ENCODE measurements at regions not wholly inside any gene's neighbourhood (a gene's known extent, or its start where the extent isn't known, plus 50 kb on each side); places are given as distances from the start of the nearest gene placed in this dataset.

- FAIRE-seq = no peak
These were observed 183.8 kb downstream of the LMO4 start for GRCh38 chr1:87512431-87512830.

GRCh38 chr1:87513255-87513654 lies 184.6 kb downstream of the LMO4 start:
- no peak for FAIRE-seq

- FAIRE-seq = no peak
These were observed 185.4 kb downstream of the LMO4 start for GRCh38 chr1:87513966-87514660.

- FAIRE-seq = no peak
These were observed 187.1 kb downstream of the LMO4 start for GRCh38 chr1:87515781-87516180.

- FAIRE-seq = no peak
These were observed 190.1 kb downstream of the LMO4 start for GRCh38 chr1:87518794-87519193.

GRCh38 chr1:87521452-87521851 lies 192.8 kb downstream of the LMO4 start:
- no peak for FAIRE-seq

GRCh38 chr1:87523466-87523865 lies 194.8 kb downstream of the LMO4 start:
- FAIRE-seq = no peak

- no peak for FAIRE-seq
These were observed 195.5 kb downstream of the LMO4 start for GRCh38 chr1:87524021-87524754.

- FAIRE-seq = no peak
These were observed 200.3 kb downstream of the LMO4 start for GRCh38 chr1:87528754-87529517.

- FAIRE-seq = no peak
These were observed 201.5 kb downstream of the LMO4 start for GRCh38 chr1:87530042-87530807.

- FAIRE-seq = no peak
These were observed 206.9 kb downstream of the LMO4 start for GRCh38 chr1:87535551-87535950.

GRCh38 chr1:87539147-87539546 lies 210.5 kb downstream of the LMO4 start:
- FAIRE-seq = no peak

GRCh38 chr1:87542697-87543096 lies 214.0 kb downstream of the LMO4 start:
- no peak for FAIRE-seq

GRCh38 chr1:87549738-87550137 lies 221.1 kb downstream of the LMO4 start:
- no peak for FAIRE-seq

GRCh38 chr1:87553511-87553910 lies 224.8 kb downstream of the LMO4 start:
- FAIRE-seq = no peak

GRCh38 chr1:87555366-87555765 lies 226.7 kb downstream of the LMO4 start:
- no peak for FAIRE-seq

GRCh38 chr1:87556326-87556725 lies 227.6 kb downstream of the LMO4 start:
- no peak for FAIRE-seq

GRCh38 chr1:87558921-87559320 lies 230.2 kb downstream of the LMO4 start:
- FAIRE-seq = no peak

GRCh38 chr1:87560137-87560536 lies 231.5 kb downstream of the LMO4 start:
- no peak for FAIRE-seq

GRCh38 chr1:87560601-87561360 lies 232.1 kb downstream of the LMO4 start:
- no peak for FAIRE-seq

GRCh38 chr1:87563211-87563610 lies 234.5 kb downstream of the LMO4 start:
- no peak for FAIRE-seq

GRCh38 chr1:87565861-87566260 lies 237.2 kb downstream of the LMO4 start:
- no peak for FAIRE-seq
